ENCODE measurements at regions not wholly inside any gene's neighbourhood (a gene's known extent, or its start where the extent isn't known, plus 50 kb on each side); places are given as distances from the start of the nearest gene placed in this dataset.

DNA sequence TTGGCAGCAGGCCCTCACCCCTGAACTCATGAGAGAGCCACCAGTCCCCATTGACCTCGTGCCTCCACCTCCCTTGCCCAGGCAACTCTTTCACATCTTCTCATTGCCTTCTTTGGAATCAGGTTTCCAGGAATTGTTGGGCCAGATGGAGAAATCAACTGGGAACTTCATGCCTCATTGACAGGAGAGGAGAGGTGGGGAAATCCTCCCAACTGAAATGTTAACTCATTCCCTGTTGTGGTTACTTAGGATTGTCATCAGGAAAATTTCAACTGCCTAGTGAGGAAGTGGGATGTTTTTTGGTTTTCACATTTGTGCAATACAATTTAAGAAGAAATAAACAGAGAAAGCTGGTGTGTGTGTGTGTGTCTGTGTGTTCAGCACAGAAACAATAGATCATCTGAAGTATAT, 106.6 kb upstream of the INHBA start:
- intact Hi-C loops (cut with DNase I): no loop called here
- no peak for DNase-seq (ENCODE audit: low spot score)

DNA sequence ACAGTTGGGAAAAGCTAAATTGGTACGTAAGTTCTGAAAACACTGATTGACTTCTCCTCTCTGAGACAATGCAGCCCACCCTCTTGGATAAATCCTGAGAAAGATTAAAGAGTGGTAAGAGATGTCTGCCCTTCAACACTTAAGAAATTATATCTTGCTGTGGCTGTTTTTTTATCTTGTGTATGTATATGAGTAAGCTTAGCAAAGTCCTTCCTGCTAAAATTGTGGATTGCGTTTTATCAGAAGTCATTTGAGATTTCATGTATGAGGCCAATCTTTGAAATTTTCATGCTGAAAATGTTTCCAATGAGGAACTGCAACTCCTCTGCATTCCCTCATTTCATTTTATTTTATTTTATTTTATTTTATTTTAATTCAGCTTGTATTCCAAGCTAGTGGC, 106.2 kb upstream of the INHBA start:
- intact Hi-C loops (cut with DNase I): no loop called here
- no peak for DNase-seq (ENCODE audit: low spot score)

DNA sequence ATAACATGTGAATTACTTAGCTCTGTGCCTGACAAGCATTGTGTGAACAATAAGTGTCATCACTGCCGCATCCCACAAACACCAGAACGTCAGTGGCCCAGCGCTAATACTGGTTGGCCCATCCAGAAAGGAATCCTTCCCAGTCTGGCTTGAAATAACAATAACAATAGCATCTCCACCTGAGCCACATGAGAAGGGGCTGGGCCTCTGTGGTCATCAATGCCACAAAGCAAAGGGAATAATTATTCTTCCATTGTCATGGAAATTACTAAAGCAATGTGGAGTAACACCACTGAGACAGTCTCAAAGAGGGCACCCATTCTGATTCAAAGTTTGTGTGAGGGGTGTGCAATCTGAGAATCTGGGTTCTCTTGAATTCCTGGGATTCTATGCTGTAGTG, 105.7 kb upstream of the INHBA start:
- DNase-seq (ENCODE audit: low spot score): no peak
- intact Hi-C loops (cut with DNase I): no loop called here

DNA sequence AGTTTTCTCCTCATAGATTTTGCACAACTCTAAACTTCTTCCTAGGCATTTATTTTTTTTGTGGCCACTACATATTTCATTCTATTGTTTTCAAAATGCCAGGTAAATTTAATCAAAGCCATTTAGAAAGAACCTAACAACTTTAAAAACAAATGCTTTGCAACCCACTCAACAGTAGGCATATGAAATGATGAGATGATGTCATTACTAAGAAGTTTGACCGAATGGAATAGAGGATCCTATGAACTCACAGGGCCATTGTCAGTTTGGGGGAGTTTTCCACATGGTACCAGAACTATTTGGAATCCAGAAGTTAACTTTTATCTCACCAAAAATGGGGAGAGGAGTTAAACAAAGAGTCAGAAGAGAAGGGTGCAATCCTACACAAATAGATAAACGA, 100.7 kb upstream of the INHBA start:
- no peak for DNase-seq (ENCODE audit: low spot score)
- intact Hi-C loops (cut with DNase I): no loop called here

DNA sequence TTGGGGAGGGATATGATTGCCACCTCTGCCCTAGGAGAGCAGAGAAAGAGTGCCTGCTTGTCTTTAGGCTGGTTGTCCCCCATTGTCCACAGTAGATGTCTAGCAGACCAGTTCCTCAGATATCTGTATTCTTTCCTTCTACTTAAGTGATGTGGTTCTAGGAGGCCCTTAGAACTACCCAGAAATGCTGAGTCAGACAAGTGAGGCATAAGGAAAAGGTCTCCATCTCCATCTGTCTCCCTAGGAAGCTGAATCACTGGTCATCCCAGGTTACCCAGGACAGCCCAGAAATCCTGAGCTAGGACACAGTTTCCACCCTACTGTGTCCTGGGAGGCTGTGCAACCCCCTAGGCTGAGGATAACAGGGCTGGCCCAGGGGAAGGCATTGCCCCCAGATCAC, 93.4 kb upstream of the INHBA start:
- DNase-seq (ENCODE audit: low spot score): no peak
- intact Hi-C loops (cut with DNase I): no loop called here

DNA sequence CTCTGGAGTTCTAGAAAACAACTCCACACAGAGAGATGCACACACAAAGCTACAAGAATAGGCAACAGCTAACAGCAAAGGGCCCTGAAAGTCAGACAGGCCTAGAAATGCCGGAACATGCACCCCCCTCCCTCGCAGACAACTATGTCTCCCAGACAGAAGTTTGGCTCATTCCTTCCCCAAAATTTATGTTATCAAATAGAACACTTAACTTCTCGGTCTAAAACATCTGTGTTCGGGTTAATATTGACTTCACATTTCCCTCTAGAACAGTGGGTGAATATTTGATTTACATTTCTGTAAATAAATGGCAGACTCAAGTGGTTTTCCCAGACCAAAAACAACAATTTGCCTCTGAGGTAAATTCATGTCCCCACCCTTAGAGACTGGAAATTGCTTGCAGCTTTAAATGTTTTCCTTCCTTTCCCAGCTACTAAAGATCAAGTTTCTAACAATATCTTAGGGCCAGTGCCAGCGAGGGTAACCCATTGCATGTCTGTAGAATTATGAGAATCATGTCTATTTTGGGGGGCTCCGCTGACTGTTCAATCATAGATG, 92.5 kb upstream of the INHBA start:
- intact Hi-C loops (cut with DNase I): no loop called here
- no peak for DNase-seq (ENCODE audit: low spot score)

DNA sequence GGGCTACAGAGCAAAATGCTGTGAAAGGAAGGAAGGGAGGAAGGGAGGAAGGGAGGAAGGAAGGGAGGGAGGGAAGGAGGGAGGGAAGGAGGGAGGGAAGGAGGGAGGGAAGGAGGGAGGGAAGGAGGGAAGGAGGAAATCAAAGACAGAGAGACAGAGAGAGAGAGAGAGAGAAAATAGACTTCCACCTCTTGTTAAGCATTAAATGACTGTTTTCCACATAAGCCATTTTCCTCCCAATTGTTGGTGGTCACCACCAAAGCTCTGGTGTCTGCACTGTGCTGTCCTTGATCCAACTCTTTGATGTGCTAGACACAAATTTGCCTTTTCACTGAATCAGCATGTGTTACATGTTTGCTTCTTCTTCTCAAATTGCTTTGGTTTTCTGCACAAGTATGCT, 90.7 kb upstream of the INHBA start:
- intact Hi-C loops (cut with DNase I): no loop called here

DNA sequence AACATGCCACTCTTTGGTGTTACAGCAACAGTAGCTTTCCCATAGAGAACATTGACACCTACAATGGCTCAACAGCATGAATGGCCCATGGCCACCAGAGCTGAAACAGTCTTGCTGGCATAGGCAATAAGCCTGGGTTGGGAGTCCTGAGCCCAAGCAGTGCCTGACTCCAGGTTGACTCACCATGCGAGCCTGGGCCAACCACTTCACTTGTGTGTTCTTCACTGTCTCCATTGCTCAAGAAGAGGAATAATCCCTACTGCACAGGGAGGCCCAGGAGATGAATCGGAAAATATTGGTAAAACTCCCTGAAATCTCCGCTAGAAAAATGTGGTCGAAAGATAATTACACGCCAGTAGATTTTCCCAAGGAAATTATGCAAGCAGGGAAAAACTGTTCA, 89.2 kb upstream of the INHBA start:
- DNase-seq (ENCODE audit: low spot score): no peak

More for the DNA sequence above, 90.7 kb upstream of the INHBA start:
- DNase-seq (ENCODE audit: low spot score): no peak

DNA sequence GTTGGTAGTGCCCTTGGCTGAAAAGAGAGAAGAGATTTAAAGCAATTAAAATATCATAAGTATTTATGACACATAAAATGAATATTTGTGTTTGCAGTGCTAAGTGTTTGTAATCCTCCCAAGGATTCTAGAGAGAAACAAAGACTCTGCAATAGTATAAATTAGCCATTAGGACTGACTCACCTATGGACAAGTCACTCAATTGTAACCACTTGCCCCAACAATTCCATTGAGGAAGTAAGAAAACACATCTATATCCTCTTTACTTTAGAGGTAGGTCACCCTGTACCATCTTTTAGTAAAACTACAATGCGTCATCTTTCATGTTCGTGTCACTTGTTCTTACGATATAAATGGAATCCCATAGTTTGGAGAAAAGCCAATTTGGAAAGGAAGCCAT, 85.7 kb upstream of the INHBA start:
- no peak for DNase-seq (ENCODE audit: low spot score)
- intact Hi-C loops (cut with DNase I): no loop called here

More for the DNA sequence above, 89.2 kb upstream of the INHBA start:
- intact Hi-C loops (cut with DNase I): no loop called here

DNA sequence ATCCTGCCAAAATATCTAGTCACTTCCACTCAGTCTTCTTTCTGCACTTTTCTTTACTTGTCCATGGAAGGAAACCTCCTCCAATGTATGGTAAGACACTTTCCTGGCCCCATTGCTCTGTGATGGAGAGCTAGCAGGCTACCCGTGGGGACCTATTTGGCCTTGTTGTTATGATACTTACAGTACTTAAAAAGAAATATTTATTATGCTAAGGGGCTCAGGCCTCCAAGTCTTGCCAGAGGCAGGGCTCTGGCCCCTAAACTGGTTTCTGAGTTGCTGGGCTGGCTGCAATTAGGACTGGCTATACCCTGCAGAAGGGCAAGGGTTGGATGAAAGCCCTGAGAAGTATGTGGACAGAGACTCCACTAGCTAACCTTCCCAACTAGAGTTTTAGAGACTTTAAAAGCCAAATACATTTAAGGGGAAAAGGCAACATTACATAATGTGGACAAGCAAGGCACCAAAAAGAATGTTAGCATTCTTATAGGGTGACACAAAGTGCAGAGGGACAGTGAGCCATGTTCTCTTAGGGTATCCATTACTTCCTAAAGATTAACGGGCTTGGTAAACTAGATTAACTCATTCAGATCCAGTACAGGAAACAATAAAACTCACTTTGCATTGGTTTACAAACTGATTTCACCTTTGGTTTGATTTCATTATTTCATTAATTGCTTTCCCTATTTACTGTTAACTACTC, 84.9 kb upstream of the INHBA start:
- intact Hi-C loops (cut with DNase I): no loop called here
- no peak for DNase-seq (ENCODE audit: low spot score)

DNA sequence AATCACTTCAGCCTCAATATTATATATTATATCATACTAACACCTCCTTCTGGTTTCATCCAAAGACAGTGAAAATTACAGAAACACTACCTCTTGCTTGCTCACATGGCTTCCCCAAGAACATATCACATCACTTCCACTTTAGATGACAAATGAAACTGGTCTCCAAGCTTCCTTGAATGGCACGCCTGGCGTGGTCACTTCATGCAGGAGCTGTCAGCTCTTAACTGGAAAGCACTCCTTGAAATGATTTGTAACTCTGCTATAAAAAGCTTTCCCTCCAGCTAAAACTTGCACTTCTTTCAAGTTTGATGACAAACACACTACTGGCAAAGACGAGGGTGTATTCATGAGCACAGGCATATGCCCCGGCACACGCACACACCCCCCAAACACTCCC, 84.1 kb upstream of the INHBA start:
- DNase-seq (ENCODE audit: low spot score): no peak
- intact Hi-C loops (cut with DNase I): no loop called here

DNA sequence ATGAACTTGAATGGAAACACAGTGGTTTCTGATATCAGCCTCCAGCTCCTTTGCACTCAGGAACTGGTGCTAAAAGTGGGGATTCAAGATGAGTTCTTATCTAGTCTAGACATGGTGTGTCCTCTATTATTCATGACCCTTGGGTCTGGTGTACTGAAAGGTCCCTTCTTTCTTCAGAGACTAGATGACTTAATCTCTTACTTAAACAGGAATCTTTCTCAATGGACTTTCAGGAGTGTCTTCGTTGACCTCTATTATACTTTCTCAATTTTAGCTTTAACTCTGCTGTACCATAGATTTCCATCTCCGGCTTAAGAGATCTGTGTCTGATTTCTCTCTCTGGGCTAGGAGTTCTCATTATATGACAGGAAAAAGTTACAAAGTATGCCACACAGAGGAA, 83.5 kb upstream of the INHBA start:
- intact Hi-C loops (cut with DNase I): no loop called here

DNA sequence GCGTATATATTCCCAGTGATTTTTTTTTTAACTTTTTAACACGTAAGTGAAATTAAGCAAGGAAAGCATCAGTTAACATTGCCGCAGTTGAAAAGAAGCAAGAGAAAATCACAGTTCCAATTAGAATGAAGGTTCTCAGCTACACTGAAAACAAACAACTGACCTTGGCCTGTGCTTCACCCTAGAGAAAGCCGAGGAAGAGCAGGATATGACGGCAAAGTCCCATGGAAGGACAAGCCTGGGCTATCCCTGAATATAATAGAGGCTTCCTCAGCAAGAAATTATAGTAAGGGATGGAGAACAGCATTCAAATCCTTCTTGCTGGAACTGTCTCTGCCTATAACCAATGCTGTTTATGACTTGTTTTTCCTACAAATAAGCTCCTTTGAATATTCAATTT, 83.0 kb upstream of the INHBA start:
- DNase-seq (ENCODE audit: low spot score): no peak
- intact Hi-C loops (cut with DNase I): no loop called here

More for the DNA sequence above, 83.5 kb upstream of the INHBA start:
- DNase-seq (ENCODE audit: low spot score): no peak

DNA sequence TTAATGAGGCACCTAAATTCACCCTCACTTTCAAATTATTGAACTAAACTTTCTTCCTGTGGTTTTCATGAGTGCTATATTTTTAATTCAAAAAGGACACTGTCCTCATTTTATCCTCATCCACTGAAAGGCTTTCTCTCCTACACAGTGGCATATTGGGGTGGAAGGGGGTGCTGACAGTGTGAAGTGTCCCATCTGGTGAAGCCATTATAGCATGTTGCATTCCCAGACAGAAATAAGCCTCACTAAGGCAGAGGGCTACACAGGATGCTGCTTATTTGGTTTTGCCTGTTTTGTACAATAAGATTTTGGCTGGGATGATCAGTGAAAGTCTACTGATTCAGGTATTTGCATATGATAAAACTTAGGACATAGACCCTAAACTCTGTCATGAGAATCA, 82.4 kb upstream of the INHBA start:
- no peak for DNase-seq (ENCODE audit: low spot score)
- intact Hi-C loops (cut with DNase I): no loop called here

DNA sequence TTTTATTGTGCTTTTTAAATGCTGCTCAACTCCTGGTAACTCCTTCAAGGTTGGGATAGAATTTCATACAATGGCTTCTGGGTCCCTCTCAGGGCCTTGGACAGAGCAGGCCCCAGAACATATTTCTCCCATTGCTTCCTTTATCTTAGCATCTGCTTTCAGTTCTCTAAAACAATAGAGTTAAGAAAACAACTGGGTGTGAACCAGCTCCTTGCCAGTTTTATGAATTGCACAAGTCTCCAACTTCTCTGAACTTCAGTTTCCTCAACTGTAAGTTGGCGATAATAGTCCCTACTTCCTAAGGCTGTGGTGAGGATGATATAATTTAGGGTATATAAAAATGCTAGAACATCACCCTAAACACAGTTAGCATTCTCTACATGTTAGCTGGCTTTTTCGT, 77.0 kb upstream of the INHBA start:
- intact Hi-C loops (cut with DNase I): no loop called here
- DNase-seq (ENCODE audit: low spot score): no peak

DNA sequence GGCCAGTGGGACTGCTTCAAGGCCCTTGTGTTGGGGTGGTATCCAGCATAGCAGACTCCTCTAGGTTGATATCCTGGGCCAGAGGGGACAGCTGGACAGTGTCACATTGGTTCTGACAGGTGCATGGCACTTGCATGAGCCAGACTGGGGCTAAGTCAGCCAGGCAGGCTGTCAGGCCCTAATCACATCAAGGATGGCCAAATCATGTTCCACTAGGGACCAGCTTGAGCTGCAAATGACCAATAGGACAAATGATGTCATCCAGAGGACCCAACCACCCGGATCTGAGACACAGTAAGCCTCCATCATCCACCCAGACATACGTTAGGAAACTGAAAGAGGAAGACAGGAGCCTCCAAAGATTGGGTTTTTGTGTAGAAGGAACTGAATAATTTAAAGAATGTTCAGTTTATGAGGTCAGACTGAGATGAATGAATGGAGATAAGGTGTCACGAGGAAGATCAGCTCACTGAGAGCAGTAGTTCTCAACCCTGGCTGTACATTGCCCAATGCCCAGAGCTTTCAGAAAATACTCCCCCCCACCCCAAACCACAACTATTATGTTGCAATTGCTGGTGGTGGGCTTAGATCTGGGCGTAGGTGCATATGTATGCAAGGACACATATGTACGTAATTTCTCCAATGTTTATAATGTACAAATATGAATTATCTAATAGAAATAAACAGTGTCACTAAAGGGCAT, 75.2 kb upstream of the INHBA start:
- intact Hi-C loops (cut with DNase I): no loop called here

DNA sequence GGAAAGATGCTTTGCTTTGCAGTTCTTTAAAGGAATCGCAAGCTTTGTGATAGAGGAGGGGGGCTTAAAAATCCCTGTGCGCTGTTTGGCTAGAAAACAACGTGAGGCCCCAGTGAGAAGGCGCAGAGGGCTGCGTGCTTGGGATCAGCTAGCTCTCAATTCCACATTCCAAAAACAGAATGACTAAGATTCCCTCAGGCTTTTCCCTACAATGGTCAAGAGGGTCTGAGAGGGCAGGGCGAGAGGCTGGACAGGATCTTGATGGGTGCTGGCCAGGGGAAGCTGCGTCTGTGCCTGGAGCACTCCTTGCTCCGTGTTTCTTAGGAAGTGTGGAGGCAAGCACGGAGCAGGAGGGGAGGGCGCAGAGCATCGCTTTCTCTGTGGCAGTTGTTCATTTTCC, 72.1 kb upstream of the INHBA start:
- DNase-seq (ENCODE audit: low spot score): no peak
- intact Hi-C loops (cut with DNase I): no loop called here

More for the DNA sequence above, 75.2 kb upstream of the INHBA start:
- no peak for DNase-seq (ENCODE audit: low spot score)

DNA sequence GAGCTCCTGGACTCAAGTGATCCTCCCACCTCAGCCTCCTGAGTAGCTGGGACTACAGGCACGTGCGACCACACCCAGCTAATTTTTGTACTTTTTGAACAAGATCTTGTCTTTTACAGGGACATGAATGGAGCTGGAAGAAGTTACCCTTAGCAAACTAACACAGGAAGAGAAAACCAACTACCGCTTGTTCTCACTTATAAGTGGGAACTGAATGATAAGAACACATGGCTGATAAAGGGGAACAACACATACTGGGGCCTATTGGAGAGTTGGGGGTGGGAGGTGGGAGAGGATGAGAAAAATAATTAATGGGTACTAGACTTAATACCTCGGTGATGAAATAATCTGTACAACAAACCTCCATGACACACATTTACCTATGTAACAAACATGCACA, 70.9 kb upstream of the INHBA start:
- intact Hi-C loops (cut with DNase I): no loop called here
- DNase-seq (ENCODE audit: low spot score): no peak

DNA sequence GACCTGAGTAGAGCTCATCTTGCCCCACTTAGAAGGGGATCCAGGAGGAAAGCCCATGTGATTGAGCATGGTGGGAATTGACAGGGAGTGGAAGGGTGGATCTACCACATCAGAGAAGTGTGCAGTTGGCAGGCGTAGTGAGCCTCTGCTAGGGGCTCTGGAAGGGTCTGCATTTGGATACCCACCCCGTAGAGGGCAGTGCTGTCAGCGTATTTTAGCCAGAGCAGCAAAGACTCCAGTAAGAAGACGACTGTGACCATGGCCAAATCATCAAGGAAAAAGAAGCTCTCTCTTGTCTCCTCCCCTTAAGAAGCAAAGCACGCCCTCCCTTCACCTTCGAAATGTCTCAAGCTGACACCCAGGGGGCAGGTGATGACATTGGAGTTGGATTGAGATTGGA, 68.8 kb upstream of the INHBA start:
- intact Hi-C loops (cut with DNase I): no loop called here

DNA sequence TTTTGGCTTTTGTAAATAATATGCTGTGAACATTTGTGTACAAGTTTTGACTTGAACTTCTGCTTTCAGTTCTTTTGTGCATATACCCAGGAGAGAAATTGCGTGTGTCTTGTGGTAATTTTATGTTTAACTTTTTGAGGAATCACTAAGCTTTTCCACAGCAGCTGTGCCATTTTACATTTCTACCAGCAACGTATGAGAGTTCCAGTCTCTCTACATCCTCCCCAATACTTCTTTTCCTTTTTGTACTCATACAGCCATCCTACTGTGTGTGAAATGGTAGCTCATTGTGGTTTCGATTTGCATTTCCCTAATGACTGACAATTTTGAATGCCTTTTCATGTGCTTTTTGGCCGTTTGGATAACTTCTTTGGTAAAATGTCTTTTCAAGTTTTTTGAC, 66.3 kb upstream of the INHBA start:
- intact Hi-C loops (cut with DNase I): no loop called here
- no peak for DNase-seq (ENCODE audit: low spot score)

More for the DNA sequence above, 68.8 kb upstream of the INHBA start:
- DNase-seq (ENCODE audit: low spot score): no peak

DNA sequence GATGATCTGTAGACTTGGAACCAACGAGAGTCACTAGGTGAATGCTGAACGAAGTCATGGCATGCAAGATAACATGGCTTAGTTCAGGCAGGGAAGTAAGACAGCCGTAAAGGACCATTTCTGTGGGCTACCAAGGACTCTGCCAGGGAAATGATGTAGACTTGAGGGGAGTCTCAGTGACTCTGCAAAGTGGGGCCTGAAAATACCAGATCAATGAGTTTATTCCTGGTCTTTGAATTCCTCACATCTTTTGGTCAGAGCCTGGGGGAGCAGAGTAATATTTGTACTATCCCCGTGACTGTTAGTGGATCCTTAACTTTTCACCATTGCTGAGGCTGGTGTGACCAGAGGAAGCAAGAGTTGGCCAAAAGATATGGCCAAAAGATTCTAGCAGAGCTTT, 60.7 kb upstream of the INHBA start:
- intact Hi-C loops (cut with DNase I): no loop called here
- no peak for DNase-seq (ENCODE audit: low spot score)
